GM18526 (cell line): ENCODE measurements at regions not wholly inside any gene's neighbourhood (a gene's known extent, or its start where the extent isn't known, plus 50 kb on each side); places are given as distances from the start of the nearest gene placed in this dataset.

Experiments
- POLR2A ChIP-seq: IDR thresholded peaks from 3 replicates; pipeline ENCODE4 v1.6.1; 2011; ENCODE audit not compliant: insufficient read length; ENCODE audit errors: extremely low read depth

DNA sequence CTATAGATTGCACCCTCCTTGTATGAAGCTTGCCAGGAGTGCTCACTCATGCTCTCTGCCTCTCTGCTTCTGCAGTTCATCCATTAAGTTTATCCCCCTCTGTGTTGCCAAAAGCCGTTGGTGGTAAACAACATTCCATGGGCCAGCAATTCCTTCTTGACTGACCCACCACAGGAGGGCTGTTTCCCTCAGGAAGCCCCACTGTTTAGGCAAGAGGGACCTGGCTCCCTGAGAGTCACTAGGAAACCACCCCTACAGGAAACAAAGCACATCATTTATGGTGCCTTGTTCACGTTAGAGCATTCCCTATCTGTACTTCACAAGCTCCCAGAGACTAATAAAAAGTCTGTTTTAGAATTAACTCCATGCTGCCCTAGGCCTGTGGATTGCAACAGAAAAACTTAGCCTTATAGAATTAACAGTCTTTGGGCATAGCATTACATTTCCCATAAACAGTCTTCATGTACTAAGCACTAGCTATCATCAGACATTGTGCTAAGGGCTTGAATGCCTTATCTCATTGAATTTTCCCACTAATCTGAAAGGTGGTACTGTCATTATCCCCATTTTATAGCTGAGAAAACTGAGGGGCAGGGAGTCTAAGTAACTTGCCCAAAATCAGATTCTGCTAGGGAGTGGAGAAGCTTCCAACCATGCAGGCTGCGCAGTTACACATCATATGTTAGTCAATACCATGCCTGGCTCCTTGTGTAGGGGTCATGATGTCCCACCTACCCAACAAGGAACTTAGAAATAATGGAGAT, 149.9 kb downstream of the SHQ1 start:
- TF ChIP-seq POLR2A: no peak

- no peak for TF ChIP-seq POLR2A
These were observed 150.5 kb downstream of the SHQ1 start for GRCh38 chr3:72697717-72698116.

DNA sequence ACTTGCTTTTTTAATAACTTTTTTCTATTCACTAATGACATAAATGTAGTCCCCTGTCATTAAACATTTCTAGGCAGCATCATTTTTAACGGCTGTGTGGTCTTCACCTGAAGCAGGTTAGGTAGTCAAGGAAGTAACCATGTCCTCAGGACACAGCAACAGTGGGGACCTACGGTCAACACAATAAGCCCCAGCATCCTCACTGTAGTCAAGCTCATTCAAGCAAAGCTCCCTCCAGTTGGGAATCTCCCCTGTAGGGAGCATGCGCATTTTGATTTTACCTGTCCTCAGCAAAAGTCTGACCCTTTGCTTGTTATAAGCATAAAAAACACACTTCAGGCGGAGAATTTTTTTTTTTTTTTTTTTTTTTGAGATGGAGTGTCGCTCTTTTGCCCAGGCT, 151.4 kb downstream of the SHQ1 start:
- TF ChIP-seq POLR2A: no peak

DNA sequence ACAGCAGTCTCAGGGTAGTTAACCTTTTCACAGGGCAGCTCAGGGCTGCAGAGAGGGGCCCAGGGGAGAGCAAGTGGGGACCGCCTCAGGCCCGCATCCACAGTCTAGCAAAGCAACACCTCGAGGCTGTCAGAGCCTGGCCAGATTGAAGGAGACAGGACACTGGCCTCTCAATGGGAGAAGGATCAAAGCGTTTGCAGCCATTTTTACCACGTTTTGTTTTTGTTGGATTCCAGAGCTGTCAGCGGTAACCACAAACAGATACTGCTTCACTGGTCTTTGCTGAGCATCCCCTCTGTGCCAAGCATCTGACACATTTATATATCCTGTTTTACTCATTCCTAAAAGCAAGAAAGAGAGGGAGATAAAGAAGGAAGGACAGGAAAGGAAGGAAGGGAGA, 153.8 kb downstream of the SHQ1 start:
- TF ChIP-seq POLR2A: no peak

DNA sequence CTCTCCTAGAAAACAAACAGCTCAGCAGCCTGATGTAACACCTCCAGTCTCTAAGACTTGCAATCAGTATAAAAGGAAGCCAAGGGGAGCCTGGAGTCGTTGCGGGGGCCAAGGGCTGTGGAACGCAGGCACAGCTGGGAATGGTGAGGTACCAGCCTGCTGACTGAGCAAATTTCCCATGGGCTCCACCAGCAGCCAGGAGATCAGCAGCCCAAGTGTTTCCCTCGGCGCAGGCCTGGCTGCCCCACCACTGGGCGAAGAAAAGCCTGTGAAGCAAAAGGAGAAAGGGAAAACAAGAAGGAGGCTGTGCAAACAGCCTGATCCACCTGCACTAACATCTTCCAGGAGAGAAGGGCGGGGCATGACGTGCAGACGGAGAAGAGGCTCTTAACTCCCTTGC, 155.3 kb downstream of the SHQ1 start:
- no peak for TF ChIP-seq POLR2A

DNA sequence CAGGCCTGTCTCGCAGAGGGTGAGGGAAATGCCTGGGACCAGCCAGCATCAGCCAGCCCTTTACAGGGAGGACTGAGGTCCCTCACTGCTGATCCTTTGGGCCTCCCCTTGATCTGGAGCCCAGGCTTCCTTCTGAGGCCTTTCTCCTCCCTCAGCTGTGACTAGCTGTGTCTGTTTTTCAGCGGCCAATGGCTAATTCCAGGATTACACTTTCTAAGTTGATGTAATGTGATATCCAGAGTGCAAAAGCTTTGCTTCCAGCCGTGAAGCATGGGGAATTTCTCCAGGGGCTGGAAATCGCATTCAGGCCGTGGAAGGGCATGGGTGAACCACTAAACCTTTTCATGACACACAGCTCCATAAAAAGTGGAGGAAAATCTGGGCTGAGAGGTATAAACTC, 157.6 kb downstream of the SHQ1 start:
- no peak for TF ChIP-seq POLR2A

GRCh38 chr3:72682936-72683452, 165.3 kb downstream of the SHQ1 start:
- TF ChIP-seq POLR2A: no peak

GRCh38 chr3:72681598-72681997, 166.6 kb downstream of the SHQ1 start:
- no peak for TF ChIP-seq POLR2A

DNA sequence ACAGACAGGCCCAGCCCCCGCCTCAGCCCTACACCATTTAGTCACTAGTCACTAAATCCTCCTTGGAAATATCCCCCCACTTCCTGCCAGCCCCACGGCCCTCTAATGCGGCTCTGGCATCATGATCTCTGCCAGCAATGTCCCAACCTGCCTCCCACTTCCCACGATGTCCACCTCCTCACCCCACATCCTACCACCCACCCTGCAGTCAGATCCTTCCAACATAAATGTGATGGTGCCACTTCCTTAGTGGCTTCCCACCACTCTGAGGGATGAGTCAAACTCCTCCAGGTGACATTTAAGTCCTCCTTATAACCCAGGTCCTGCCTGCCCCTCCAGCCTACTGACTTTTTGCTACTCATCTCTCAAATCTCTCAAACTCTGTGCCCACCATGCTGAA, 167.5 kb downstream of the SHQ1 start:
- TF ChIP-seq POLR2A: no peak

DNA sequence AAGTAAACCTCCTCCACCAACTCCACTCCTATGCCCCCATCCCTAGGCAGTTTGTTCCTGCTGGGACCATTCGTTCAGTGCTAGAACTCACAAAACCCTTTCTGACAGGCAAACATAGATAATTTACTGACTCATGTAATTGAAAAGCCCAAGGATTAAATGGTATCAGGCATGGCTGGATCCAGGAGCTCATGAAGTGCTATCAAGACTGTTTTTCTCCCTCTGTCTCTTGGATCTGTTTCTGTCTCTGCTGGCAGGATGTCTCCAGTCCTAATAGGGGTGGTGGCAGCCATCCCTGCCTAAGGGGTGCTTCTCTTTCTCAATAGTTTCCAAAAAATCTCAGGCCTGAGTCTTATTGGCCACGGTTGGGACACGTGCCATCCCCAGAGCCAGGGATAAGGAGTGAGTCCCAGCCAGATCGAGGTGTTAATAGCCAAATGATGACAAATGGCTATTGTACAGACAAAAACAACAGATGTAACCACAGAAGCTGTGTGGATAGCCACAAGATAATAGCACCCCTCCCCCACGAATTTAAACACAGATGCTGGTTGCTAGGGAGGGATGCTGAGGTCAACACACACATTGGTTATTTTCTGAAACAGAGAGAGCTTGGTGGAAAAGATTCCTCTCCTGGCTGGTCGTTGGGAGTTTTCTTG, 168.6 kb downstream of the SHQ1 start:
- no peak for TF ChIP-seq POLR2A

- TF ChIP-seq POLR2A: no peak
These were observed 169.4 kb downstream of the SHQ1 start for GRCh38 chr3:72678867-72679266.

DNA sequence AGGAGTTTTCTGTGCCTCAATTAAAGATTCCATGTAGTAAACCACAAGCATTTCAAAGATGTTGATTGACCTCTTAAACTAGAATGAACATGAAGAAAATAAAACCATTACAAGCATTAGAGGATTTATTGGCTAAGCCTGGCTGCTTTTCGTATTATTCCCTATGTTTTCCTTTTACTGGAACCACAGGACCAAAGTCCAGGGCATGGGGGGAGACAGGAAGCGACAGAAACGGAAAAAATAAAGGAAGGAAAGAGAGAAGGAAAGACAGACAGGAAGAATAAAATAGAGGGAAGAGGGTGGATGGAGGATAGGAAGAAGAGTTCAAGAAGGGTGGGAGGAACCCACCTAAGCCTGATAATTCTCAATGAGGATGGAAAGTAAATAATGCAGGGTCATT, 169.9 kb downstream of the SHQ1 start:
- TF ChIP-seq POLR2A: no peak

- TF ChIP-seq POLR2A: no peak
These were observed 173.0 kb downstream of the SHQ1 start for GRCh38 chr3:72675243-72675642.

GRCh38 chr3:72673011-72673771, 175.1 kb downstream of the SHQ1 start:
- TF ChIP-seq POLR2A: no peak

DNA sequence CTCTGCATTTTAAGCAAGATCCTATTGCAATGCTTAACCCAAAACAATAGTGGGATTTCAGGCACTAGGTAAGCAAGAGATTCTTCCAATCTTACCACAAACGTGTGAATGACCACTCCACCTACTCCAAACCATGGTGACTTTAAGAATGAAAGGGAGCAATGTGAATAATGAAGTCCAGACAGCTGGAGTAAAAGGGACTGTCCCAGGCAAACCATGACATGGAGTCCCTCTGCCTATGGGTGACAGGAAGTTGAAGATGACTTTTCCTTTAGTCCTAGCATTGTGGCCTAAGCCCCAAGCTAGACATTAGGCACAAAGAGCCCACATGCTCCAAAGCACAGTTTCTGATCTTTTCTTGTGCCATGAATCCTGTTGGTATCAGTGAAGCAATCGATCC, 179.0 kb downstream of the SHQ1 start:
- TF ChIP-seq POLR2A: no peak

GRCh38 chr3:72666447-72666755, 181.8 kb downstream of the SHQ1 start:
- no peak for TF ChIP-seq POLR2A

DNA sequence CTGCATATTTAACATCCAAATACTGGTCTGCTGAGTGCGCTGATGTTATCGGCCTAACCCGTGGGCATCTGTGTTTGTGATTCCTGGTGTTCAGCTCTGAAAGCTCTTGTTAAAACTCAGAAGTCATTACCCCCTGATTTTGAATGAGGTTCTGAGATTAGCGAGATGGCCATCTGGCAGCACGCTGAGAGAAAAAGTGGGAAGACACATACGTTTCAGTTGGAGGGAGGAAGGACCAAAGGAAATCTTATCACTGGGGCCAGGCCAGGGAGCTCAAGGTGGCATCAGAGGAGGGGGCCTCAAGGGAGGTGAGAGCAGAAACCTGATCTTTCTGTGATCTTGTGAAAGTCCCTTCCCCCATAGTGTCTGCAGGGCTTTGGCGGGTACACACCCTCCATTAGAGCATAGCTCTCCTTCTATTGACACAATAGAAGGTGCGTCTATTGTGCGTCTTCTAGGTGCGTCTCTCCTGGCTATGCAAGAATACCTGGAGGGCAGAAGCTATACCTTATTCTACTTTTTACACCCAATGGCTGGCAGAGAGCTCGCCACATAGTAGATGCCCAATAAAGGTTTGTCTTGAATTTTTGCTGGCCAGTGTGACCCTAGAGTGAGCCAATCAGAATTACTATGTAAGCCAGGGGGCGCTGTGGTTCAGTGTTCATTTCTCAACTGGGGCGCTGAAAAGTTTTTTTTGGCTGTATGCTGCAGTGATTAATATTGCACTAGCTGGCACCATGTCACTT, 182.4 kb downstream of the SHQ1 start:
- no peak for TF ChIP-seq POLR2A
